ENCODE measurements at regions not wholly inside any gene's neighbourhood (a gene's known extent, or its start where the extent isn't known, plus 50 kb on each side); places are given as distances from the start of the nearest gene placed in this dataset.
A peak's percentile ranks its signal among the peaks of the same experiment; 100 is the strongest.

DNA sequence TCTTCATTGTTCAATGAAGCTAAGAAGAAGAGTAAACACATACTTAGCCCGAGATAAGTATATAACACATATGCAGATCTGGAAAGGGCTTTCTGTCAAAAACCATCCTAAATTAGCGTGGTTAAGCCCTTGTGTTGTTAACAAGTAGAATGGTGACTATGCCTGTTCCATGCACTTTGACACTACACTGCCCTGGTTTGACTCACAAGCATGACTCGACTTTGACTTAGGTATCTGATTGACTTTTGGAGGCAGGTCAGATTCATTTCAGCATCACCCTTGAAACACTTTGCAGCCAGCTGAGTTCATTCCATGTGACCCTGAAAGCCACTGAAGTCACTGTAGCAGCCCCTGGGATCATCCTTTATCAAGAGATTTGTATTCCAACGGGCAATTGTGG is 239.8 kb downstream of the TBX18 start:
- DNase-seq (ENCODE audit: low spot score), result no peak

DNA sequence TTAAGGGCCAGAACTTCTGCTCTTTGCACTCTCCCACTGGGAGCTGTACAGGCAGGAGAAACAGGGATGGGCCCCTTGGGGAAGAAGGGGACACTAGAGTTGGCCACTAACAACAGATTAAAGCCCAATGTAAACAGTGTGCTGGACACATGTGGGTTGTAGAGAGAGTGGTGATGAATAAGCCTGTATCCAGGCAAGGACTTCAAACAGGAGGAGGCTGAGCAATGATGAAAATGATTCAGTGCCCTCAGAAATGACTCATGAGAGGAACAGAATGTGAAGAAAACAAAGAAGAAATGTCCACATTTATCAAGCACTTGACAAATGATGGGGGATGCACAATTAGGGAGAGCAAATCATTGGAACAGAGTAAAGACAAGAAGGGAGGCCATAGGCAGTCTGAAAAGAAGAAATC is 242.3 kb downstream of the TBX18 start:
- DNase-seq (ENCODE audit: low spot score), result peak; percentile 62

DNA sequence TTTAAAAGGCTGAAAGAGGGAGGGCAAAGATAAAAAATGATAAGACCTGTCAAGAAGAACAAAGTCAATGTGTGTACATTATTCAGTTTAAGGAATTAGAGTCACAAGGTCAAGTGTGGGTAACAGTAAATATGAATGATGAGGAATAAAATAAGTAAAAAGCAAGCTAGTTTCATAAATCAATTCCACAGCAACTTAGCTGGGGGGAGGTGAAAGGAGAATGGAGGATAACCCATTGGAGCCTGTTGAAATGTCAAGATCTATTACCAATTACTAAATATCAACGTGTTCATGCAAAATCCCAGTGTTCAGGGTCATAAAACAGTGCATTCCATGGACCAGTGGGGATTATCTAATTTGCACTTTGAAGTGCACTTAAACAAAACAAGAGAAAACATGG is 242.9 kb downstream of the TBX18 start:
- DNase-seq (ENCODE audit: low spot score), result no peak

GRCh38 chr6:84517741-84518530 is 246.5 kb downstream of the TBX18 start:
- no peak for DNase-seq (ENCODE audit: low spot score)

GRCh38 chr6:84516154-84516553 is 248.2 kb downstream of the TBX18 start:
- no peak for DNase-seq (ENCODE audit: low spot score)

DNA sequence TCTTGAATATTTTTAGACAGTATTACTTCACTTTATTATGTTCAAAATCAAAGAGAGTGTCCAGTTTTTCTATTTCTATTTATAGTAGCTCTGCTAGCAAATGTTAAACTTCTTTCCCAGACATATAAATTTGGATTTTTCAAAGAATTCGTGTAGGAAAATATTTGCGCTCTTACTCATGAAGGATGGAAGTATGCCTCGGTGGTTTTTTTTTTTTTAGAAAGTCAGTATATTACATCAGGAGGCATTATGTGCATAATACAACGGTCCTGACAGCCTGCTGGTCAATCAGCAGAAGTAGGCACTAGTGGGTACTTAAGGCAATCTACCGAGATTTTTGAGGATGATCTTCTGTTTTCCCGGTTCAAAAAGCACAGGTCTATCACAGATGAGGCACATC is 249.3 kb downstream of the TBX18 start:
- no peak for DNase-seq (ENCODE audit: low spot score)

- no peak for DNase-seq (ENCODE audit: low spot score)
Measured at GRCh38 chr6:84514089-84514971, 250.1 kb downstream of the TBX18 start.

GRCh38 chr6:84512391-84512790 is 252.0 kb downstream of the TBX18 start:
- DNase-seq (ENCODE audit: low spot score), result no peak

DNA sequence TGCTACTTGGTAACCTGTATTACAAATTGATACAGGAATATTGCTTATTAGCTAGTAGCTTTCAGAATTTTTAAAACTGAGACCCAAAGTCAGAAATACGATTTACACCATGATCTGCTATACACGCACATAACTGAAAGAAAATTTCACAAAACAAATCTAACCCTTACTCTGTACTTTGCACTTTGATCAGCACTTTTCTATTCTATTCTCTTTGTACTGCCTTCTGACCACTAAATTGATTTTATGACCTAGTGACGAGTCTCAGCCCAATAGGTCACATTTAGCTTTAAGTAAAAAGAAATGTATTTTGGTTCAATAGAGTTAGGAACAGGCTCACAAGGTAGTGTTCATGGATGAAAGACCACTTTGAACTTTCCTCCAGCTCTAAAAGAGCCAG is 252.5 kb downstream of the TBX18 start:
- no peak for DNase-seq (ENCODE audit: low spot score)

DNA sequence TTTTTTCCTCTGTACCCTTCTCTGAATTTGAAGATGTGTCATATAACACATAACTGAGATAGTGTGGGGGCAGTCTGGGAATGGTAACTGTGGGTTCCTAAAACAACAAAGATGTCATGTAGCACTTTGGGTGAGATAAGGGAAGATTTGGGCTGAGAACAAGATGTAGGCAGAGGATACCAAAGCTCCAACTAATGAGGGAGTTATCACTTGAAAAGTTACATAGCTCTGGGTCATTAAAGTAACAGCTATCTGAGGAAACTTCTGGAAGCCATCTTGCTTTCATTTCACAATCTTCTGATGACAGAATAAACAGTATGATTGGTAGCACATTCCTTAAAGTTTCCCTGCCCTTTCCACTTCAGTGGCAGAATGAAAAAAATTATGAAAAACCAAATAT is 255.4 kb downstream of the TBX18 start:
- peak; percentile 43 for DNase-seq (ENCODE audit: low spot score)

DNA sequence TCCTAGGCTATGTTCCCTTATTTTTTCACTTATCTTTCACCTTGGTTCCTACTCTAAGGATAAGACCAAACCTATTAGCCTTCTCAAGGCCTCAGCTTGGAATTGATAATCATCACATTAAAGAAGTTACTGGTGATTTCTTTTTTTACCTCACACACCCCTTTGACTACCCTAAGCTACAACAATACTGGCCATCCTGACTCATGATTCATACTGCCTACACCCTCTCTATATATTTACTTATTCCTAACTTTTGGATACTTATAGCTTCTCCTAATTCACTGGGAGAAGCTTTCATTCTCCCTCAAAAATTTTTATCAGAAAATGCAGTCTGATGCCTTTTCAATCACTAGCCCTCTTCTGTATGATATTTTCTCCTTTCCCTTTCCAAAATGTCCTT is 256.1 kb downstream of the TBX18 start:
- DNase-seq (ENCODE audit: low spot score), result no peak

DNA sequence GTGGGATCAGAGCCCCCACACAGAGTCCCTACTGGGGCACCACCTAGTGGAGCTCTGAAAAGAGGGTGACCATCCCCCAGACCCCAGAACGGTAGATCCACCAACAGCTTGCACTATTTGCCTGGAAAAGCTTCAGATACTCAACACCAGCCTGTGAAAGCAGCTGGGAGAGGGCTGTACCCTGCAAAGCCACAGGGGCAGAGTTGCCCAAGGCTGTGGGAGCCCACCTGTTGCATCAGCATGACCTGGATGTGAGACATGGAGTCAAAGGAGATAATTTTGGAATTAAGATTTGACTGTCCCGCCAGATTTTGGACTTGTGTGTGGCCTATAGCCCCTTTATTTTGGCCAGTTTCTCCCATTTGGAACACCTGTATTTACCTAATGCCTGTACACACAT is 260.4 kb downstream of the TBX18 start:
- DNase-seq (ENCODE audit: low spot score), result no peak

- no peak for DNase-seq (ENCODE audit: low spot score)
Measured at GRCh38 chr6:84501315-84501714, 263.1 kb downstream of the TBX18 start.

GRCh38 chr6:84500726-84501125 is 263.7 kb downstream of the TBX18 start:
- no peak for DNase-seq (ENCODE audit: low spot score)

GRCh38 chr6:84498905-84499304 is 265.5 kb downstream of the TBX18 start:
- no peak for DNase-seq (ENCODE audit: low spot score)

DNA sequence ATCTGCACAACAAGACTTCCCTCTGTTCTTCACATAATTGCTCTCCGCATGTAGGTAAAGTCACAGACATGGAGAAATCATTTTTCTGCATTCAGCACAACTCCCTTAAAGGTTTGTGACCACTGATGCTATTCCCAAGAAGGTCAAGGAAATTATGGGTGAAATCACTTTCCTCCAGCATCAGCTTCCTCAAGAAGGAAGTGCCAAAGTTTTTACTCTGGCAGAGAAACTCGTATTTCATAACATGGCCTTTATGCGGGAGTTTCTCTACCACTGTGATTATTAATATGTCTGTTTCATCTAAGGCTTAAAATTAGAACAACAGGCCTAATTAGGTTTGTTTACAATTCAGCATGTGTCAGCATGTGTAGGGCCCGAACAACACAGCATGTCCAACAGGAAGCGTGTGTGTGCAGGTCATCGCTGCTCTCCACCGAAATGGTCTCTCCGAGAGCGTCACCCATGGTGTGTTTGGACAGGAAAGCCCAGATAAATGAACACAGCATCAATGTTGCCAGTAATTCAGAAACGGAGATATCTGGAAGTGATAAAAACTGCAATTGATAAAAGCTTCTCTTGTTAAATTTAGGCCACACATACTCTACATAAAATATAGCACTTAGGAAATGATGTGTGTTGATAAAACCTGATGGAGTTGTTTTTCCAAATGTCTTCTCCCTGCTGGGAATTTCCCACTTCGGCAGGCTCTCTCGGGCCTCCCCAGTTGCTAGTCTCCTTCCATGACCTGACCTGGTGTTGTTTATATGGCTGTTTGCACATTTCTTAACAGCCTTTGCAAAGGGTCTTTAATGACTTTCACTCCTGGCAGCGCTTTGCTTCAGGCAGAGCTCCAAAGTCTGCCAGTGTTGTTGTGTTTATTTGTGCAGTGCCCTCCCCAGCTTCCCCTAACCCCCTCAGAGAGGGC is 265.1 kb upstream of the CEP162 start:
- DNase-seq (ENCODE audit: low spot score), result no peak

DNA sequence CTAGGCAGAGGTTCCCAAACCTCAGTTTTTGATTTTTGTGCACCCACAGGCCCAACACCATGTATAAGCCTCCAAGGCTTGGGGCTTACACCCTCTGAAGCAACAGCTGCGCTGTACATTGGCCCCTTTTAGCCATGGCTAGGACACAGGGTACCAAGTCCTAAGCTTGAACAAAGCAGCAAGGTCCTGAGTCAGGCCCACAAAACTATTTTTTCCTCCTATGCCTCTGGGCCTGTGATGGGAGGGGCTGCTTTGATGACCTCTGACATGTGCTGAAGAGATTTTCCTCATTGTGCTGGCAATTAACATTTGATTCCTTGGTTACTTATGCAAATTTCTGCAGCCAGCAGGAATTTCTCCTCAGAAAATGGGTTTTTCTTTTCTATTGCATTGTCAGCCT is 262.2 kb upstream of the CEP162 start:
- no peak for DNase-seq (ENCODE audit: low spot score)

- no peak for DNase-seq (ENCODE audit: low spot score)
Measured at GRCh38 chr6:84486526-84486925, 259.1 kb upstream of the CEP162 start.

- DNase-seq (ENCODE audit: low spot score), result no peak
Measured at GRCh38 chr6:84469144-84469543, 241.7 kb upstream of the CEP162 start.

- no peak for DNase-seq (ENCODE audit: low spot score)
Measured at GRCh38 chr6:84467296-84467695, 239.9 kb upstream of the CEP162 start.

DNA sequence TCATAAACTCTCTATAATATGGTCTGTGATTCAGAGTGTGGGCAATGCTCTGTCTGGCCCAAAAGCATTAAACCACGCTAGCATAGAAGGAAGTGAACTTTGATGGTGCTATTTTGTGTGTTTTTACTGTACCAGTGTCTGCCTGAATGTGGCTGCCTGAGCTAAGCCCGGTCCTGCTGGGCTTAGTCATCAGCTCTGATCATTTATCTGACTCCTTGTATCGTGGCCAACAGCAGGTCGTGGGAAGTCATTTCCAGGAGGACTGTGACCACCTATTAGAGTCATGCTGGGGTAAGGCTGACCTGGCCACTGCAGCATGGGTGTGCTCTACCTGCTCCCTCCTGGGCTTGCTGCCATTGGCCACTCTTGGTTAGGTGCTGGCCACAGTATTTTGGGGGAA is 239.1 kb upstream of the CEP162 start:
- DNase-seq (ENCODE audit: low spot score), result peak; percentile 46

- DNase-seq (ENCODE audit: low spot score), result no peak
Measured at GRCh38 chr6:84464471-84464870, 237.0 kb upstream of the CEP162 start.

All from GM03348 (cell line).